Stimulated activated naive B cell treated with anti-CD40 and anti-IgM and Interleukin-4, amounts not matched to agents 10 μg/mL and 1 μg/mL and 100 μg/mL, for 72 hours (primary cell): ENCODE measurements at regions not wholly inside any gene's neighbourhood (a gene's known extent, or its start where the extent isn't known, plus 50 kb on each side); places are given as distances from the start of the nearest gene placed in this dataset.

Experiments used
- ATAC-seq, 2 donors: fragments of 150-1000 bp; cut with Tn5 transposase; replicated peaks; 2 replicates each; pipeline ENCODE4 v1.10.0; 2021; ENCODE audit warnings: moderate library complexity in 1 of 2
- DNase-seq: peaks from one replicate; pipeline ENCODE4 v3.0.0; 2021
- H3K27ac Mint-ChIP-seq: one replicate; pipeline ENCODE4 v1.8.0; 2022; ENCODE audit warnings: mild to moderate bottlenecking, mixed read lengths
- H3K27me3 Mint-ChIP-seq, 2 donors: one replicate each; pipeline ENCODE4 v1.8.0; 2022; ENCODE audit warnings: mixed read lengths in 2 of 2
- H3K36me3 Mint-ChIP-seq, 2 donors: one replicate each; pipeline ENCODE4 v1.8.0; 2022; ENCODE audit warnings: mixed read lengths in 2 of 2, mild to moderate bottlenecking in 1 of 2
- H3K4me1 Mint-ChIP-seq, 2 donors: one replicate each; pipeline ENCODE4 v1.8.0; 2022; ENCODE audit warnings: mixed read lengths in 2 of 2, mild to moderate bottlenecking in 1 of 2
- H3K4me3 Mint-ChIP-seq, 2 donors: one replicate each; pipeline ENCODE4 v1.8.0; 2022; ENCODE audit warnings: mild to moderate bottlenecking in 2 of 2, mixed read lengths in 2 of 2, moderate library complexity in 1 of 2
- H3K9me3 Mint-ChIP-seq, 2 donors: one replicate each; pipeline ENCODE4 v1.8.0; 2022; ENCODE audit warnings: mixed read lengths in 2 of 2, mild to moderate bottlenecking in 1 of 2

DNA sequence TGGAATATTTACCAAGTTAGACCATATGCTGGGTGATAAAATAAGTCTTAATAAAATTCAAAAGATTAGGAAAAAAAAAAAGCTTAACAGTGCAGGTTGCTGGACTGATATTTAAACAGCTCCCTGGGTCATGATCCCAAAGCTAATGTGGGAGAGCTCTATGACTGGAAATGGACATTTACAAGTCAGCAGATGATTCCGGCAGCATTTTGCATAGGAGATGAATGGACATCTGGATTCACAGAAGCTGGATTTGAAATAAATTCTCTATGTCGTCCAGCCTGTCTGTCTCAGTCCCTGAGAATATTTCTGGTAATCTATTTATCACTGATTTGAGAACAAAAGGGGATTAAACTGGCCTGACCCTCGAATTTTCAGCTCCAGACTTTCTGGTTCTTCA lies 52.3 kb upstream of the KLHL25 start:
- Mint-ChIP-seq H3K9me3 (peaks cover 3 to 9% of the 10 kb centered on the region in 2 donors), H3K27ac (no peak overlapping the region), H3K36me3 (no peaks in the 10 kb centered on the region)

DNA sequence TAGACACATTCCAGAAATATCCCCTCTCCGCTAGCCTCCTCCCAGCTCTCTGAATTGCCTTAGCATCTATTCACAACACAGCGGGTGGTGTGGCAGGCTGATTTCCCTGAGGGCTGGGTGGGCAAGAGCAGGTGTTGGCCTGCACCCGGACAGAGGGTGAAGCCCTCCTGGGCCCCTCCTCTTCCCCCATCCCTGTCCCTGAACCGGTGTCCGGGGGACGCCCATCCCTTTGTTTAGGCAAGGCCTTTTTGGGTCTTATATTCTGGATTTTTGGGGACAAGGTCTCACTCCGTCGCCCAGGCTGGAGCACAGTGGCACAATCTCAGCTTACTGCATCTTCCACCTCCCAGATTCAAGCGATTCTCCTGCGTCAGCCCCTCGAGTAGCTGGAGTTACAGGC lies 55.2 kb upstream of the KLHL25 start:
- no peaks in the 10 kb centered on the region for H3K36me3 Mint-ChIP-seq
- ATAC-seq (no peak), DNase-seq (no peak)
- no peak overlapping the region for H3K27ac Mint-ChIP-seq
- peaks cover 21 to 49% of the 10 kb centered on the region in 2 donors for H3K27me3 Mint-ChIP-seq
- H3K9me3 Mint-ChIP-seq, result peaks cover 3 to 9% of the 10 kb centered on the region in 2 donors
- H3K4me1 Mint-ChIP-seq, result peaks cover 5 to 6% of the 10 kb centered on the region in 2 donors
- no peak overlapping the region for H3K4me3 Mint-ChIP-seq

More for the DNA sequence above, 52.3 kb upstream of the KLHL25 start:
- DNase-seq (no peak), ATAC-seq (no peak)
- Mint-ChIP-seq H3K27me3 (peaks cover 18 to 47% of the 10 kb centered on the region in 2 donors), H3K4me3 (no peak overlapping the region), H3K4me1 (no peaks in the 10 kb centered on the region)

DNA sequence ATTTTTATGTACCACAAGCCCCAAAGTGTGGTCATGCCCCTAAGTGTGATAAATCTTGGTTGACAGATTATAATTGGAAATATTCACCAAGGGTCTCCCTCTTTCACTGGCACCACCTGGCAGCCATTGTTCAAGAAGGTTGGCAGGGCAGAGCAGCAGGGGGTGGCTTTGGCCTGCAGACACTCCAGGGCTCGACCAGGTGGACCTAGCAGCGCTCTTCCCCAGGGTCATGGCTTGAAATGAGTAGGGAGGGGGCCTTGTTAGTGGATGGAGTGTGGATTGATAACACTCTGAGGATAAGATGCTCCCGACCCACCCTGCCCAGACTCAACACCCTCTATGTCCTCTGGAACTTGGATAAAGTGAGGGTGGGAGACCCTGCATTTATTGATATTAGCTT lies 58.2 kb upstream of the KLHL25 start:
- DNase-seq, result no peak
- H3K27ac Mint-ChIP-seq, result no peak overlapping the region
- no peak overlapping the region for H3K4me3 Mint-ChIP-seq
- H3K4me1 Mint-ChIP-seq, result peaks cover 5 to 6% of the 10 kb centered on the region in 2 donors
- H3K36me3 Mint-ChIP-seq, result no peaks in the 10 kb centered on the region
- no peak for ATAC-seq
- no peaks in the 10 kb centered on the region for H3K9me3 Mint-ChIP-seq
- peaks cover 15 to 40% of the 10 kb centered on the region in 2 donors for H3K27me3 Mint-ChIP-seq

DNA sequence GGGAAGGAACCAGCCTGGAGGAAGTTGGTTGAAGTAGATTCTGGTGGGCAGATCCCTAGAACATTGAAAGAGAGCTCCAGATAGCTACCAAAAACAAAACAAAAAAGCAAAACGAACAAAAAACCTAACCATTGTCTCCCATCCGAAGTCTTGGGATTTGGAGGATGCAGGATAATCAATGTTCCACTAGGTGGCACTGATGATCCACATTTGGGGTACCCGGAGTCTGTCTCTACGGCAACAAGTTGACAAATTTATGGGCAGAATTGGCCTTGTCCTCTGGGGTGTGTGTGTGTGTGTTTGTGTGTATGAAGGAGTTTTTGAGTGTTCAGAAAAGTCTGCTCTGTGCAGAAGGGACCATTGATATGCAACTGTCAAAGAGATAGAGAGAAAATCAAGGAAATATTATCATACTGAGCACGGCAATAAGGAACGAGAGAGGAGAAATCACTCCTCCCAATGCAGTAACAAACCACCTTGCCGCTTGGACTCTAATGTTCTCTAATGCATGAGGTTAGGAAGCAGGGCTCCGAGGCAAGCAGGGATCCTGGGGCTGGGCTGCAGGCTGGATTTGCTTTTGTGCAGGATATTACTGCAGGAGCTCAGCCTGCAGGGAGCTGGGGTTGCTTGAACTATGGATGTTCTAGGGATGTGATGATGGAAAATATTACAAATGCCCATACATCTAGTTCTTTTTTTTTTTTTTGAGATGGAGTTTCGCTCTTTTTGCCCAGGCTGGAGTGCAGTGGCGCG lies 59.8 kb upstream of the KLHL25 start:
- no peaks in the 10 kb centered on the region for H3K9me3 Mint-ChIP-seq
- H3K4me1 Mint-ChIP-seq, result peaks cover 5 to 12% of the 10 kb centered on the region in 2 donors
- H3K4me3 Mint-ChIP-seq, result no peak overlapping the region
- H3K36me3 Mint-ChIP-seq, result no peaks in the 10 kb centered on the region
- no peak overlapping the region for H3K27ac Mint-ChIP-seq
- DNase-seq (peak; percentile 40), ATAC-seq (peak; percentile 69 to 73)
- H3K27me3 Mint-ChIP-seq, result peaks cover 23 to 44% of the 10 kb centered on the region in 2 donors

DNA sequence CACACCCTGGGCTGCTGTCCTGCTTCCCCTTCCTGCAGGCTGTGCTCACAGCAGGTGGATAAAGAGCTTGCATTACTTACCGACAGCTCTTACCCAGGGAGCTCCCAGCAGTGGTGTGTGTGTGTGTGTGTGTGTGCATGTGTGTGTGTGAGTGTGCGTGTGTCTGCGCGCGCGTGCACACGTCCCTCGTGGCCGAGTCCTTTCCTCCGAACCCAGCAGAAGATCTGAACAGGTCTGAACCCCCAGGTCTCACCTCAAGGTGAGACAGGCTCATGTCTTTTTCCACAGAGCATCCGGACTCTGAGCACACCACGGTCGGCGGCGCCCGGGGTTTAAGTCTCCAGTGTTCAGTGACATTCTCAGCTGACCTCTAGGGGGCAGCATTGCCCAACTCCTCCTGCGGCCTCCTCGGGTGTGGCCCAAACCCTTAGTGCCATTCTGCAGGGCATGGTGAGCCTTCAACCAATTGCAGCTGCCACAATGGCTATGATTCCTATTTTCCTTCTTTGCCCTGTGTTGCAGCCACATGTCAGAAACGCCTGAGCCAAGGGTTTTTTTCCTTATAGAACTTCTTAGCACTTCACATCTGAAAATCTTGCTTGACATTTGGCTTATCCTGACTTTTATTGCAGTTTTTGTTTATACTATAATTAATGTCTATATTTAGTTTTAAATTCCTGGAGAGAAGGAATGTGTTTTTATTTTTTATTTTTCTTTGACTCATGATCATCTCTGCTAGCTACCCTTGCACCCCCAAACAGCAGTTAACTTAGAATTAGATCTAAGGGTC lies 64.1 kb upstream of the KLHL25 start:
- peak; percentile 93 to 97 for ATAC-seq
- H3K27me3 Mint-ChIP-seq, result peaks cover 19 to 23% of the 10 kb centered on the region in 2 donors

DNA sequence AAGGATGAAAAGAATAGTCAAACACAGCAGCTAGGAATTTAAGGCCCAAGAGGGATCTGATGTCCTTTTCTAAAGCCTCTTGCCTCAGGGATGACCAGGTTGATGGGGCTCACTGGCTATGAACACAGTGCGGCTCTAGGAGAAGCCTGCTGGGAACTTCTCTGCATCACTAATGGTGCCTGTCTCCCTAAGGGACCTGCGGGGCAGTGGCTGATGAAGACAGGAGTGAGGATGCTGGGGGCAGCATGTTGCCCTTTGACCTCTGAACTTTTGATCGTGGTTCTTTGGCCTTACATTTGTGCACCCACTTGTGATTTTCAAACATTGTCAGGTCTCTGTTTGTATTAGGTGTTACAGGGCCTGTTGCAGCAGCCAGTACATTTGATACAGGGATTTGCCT lies 64.9 kb upstream of the KLHL25 start:
- Mint-ChIP-seq H3K9me3 (no peaks in the 10 kb centered on the region), H3K4me1 (peaks cover 0 to 7% of the 10 kb centered on the region in 2 donors), H3K27ac (no peak overlapping the region), H3K36me3 (no peaks in the 10 kb centered on the region), H3K27me3 (peaks cover 14 to 17% of the 10 kb centered on the region in 2 donors), H3K4me3 (no peak overlapping the region)
- no peak for DNase-seq
- ATAC-seq, result no peak

More for the DNA sequence above, 64.1 kb upstream of the KLHL25 start:
- Mint-ChIP-seq H3K9me3 (no peaks in the 10 kb centered on the region), H3K27ac (no peak overlapping the region), H3K4me3 (peak overlapping the region in 1 of 2 donors; percentile 65), H3K36me3 (no peaks in the 10 kb centered on the region), H3K4me1 (peaks cover 5 to 12% of the 10 kb centered on the region in 2 donors)
- peak; percentile 53 for DNase-seq

DNA sequence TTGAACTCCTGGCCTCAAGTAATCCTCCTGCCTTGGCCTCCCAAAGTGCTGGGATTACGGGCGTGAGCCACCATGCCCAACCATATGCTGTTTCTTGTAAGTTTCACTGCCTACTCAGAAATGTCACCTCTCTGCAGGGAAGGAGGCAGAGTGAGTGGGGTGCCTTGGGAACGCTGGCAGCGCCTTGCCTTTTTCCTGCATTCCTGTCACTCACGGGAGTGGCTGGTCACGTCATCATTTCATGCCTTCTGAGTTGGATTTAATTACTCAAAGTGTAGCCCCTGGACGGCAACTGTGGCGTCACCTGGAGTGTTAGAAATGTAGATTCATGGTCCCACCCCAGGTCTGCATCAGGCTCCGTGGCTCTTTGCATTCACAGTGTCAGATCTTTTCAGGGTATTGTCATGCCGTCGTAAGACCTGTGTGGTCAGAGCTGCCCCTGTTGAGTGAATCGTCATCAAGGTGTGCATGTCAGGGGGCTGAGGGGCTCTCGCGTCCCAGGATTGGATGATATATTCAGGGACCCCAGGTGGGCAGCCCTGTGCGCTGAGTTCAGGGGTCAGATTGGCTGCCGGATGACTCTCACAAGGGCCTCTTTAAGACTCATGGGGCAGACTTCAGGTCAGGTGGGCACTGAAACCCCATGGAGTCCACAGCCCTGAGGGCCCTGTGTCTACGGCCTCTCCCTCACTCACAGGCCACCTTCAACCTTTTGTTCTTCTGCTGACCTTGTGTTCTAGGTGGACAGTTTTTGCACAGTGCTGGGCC lies 65.9 kb upstream of the KLHL25 start:
- H3K4me3 Mint-ChIP-seq, result no peak overlapping the region
- H3K36me3 Mint-ChIP-seq, result no peaks in the 10 kb centered on the region
- H3K9me3 Mint-ChIP-seq, result no peaks in the 10 kb centered on the region
- no peak for ATAC-seq
- H3K4me1 Mint-ChIP-seq, result peaks cover 1 to 7% of the 10 kb centered on the region in 2 donors
- peaks cover 12 to 16% of the 10 kb centered on the region in 2 donors for H3K27me3 Mint-ChIP-seq
- H3K27ac Mint-ChIP-seq, result no peak overlapping the region
- DNase-seq, result no peak

DNA sequence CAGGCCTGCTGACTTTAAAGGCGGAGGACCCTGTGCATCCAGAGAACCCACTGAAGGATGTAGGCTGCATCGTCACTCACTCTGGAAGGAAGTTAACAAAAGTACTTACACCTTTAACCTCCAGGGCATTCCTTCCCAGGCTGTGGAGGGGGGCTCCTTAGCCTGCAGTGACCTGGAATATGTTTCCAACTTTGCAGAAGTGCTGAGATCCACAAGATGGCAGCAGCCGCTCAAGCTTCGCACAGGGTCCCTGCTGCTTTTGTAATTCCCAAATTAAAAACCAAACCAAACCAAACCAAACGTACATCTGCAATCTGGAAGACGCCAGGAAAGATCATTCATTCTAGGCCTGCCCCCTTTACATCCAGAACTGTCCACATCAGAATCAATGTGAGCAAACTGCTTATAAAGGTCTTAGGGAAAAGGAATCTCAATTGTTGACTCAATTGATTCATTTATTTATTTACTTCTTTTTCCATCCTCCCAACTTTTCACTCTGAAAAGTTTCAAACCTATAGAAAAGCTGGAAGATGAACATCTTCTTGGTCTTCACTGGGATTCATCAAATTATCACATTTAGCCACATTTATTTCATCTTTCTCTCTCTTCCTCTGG lies 70.5 kb upstream of the KLHL25 start:
- no peaks in the 10 kb centered on the region for H3K36me3 Mint-ChIP-seq
- DNase-seq (no peak), ATAC-seq (peak in 1 of 2 donors; percentile 48)
- H3K27me3 Mint-ChIP-seq, result no peaks in the 10 kb centered on the region
- no peak overlapping the region for H3K27ac Mint-ChIP-seq
- H3K9me3 Mint-ChIP-seq, result no peaks in the 10 kb centered on the region
- peaks cover 0 to 1% of the 10 kb centered on the region in 2 donors for H3K4me1 Mint-ChIP-seq
- H3K4me3 Mint-ChIP-seq, result no peak overlapping the region

DNA sequence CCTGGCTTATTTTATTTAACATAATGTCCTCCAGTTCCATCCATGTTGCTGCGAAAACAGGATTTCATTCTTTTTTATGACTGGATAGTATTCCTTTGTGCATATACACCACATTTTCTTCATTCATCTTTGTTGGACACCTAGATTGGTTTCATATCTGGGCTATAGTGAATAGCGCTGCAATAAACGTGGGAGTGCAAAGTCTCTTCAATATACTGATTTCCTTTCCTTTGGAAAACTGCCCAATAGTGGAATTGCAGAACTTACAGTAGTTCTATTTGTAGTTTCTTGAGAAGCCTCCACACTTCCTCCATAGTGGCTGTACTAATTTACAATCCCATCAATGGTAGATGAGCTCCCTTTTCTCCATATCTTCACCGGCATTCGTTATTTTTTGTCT lies 72.5 kb upstream of the KLHL25 start:
- no peaks in the 10 kb centered on the region for H3K27me3 Mint-ChIP-seq
- H3K4me1 Mint-ChIP-seq, result peaks cover 0 to 1% of the 10 kb centered on the region in 2 donors
- no peak for ATAC-seq

DNA sequence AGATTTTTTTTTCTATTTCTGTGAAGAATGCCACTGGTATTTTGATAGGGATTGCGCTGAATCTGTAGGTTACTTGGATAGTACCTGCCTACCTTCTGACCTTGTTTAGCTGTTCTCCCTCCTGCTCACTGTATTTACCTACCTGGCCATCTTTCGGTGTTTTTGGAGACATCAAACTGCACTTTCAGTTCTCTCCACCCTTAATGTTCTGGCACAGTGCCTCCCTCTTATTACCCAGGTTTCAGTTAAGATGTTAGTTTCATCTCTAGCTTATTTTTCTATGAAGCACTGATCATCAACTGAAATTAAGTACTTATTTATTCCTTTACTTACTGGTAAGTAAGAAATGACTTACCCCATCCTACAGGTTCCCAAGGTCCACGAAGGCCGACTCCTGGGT lies 74.4 kb upstream of the KLHL25 start:
- no peak overlapping the region for H3K4me3 Mint-ChIP-seq
- H3K36me3 Mint-ChIP-seq, result no peaks in the 10 kb centered on the region
- ATAC-seq, result no peak
- H3K4me1 Mint-ChIP-seq, result peaks cover 0 to 1% of the 10 kb centered on the region in 2 donors
- DNase-seq, result no peak
- H3K27ac Mint-ChIP-seq, result no peak overlapping the region
- peaks cover 0 to 6% of the 10 kb centered on the region in 2 donors for H3K27me3 Mint-ChIP-seq
- no peaks in the 10 kb centered on the region for H3K9me3 Mint-ChIP-seq

More for the DNA sequence above, 72.5 kb upstream of the KLHL25 start:
- no peak for DNase-seq
- H3K36me3 Mint-ChIP-seq, result no peaks in the 10 kb centered on the region
- no peak overlapping the region for H3K4me3 Mint-ChIP-seq
- no peaks in the 10 kb centered on the region for H3K9me3 Mint-ChIP-seq
- H3K27ac Mint-ChIP-seq, result no peak overlapping the region

DNA sequence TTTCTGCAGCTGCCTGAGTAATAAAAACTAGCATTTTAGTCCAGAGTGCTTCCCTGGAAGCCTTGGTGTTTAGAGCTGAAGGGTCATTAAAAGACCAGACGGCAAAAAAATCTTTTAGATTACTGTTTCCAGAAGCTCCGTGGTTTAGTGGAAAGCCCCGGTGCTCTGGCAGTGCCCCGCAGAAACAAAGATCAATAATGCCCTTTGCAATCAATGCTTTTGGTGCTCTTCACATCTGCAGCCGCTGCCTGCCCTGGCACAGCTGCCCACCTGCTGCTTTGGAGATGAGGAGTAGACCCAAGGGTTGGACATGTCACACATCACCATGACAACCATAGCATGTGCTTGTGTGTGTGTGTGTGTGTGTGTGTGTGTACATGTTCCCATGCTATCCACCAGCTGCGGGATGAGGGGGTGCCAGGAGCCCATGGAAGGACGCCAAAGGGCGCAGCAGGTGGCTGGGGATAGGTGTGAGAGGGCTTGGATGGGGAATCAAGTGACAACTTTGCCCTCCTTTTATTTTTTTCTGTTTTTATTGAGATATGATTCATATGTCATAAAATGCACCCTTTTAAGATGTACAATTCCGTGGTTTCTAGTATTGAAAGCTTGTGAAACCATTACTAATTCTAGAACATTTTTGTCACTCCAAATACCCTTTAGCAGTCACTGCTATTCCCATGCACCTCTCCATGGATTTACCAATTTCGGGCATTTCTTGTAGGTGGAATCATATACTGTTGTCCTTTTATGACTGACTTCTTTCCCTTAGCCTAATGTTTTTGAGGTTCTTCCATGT lies 75.7 kb upstream of the KLHL25 start:
- Mint-ChIP-seq H3K9me3 (no peaks in the 10 kb centered on the region), H3K4me3 (no peak overlapping the region), H3K27ac (no peak overlapping the region), H3K4me1 (no peaks in the 10 kb centered on the region), H3K27me3 (peaks cover 7 to 12% of the 10 kb centered on the region in 2 donors), H3K36me3 (no peaks in the 10 kb centered on the region)
- ATAC-seq (no peak), DNase-seq (no peak)

DNA sequence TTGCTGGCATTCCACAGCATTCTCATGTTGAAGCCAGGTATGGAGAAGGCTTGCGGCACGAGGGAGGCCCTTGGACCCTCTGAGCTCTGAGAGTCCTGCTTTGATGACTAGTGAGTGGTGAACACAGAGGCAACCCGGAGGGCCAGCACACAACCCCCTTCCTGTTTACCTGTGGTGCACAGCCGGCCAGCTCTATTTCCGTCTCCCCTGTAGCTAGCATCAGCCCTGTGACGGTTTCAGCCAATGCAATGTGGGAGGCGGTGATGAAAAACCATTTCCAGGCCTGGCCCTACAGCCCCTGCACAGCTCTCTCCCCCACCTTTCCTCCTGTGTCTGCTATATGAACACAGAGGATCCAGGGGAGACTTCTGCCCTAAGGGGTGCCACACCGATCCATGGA lies 76.8 kb upstream of the KLHL25 start:
- DNase-seq (no peak), ATAC-seq (no peak)
- no peak overlapping the region for H3K4me3 Mint-ChIP-seq
- no peaks in the 10 kb centered on the region for H3K36me3 Mint-ChIP-seq
- no peaks in the 10 kb centered on the region for H3K4me1 Mint-ChIP-seq
- H3K27ac Mint-ChIP-seq, result no peak overlapping the region
- peaks cover 17 to 19% of the 10 kb centered on the region in 2 donors for H3K27me3 Mint-ChIP-seq
- H3K9me3 Mint-ChIP-seq, result no peaks in the 10 kb centered on the region

DNA sequence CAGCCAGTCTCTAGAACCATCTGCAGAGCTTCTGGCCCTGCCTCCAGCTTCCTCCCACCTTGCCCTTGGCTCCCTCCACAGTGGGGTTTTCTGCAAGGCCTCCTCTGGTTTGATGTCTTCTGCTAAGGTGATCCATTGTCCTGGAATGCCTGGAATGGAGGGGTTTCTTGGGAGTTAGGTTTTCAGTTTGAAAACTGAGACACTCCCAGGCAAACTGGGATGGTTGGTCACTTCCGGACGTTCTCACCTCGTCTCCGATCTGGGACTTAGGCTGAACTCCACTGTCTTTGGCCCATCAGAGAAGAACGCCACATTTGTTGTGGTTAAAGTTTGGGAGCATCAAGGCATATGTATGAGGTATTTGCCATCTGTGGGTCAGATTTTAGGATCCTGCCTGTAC lies 77.4 kb upstream of the KLHL25 start:
- DNase-seq, result no peak
- H3K9me3 Mint-ChIP-seq, result no peaks in the 10 kb centered on the region
- no peak overlapping the region for H3K4me3 Mint-ChIP-seq
- H3K36me3 Mint-ChIP-seq, result no peaks in the 10 kb centered on the region
- peaks cover 17 to 19% of the 10 kb centered on the region in 2 donors for H3K27me3 Mint-ChIP-seq
- no peaks in the 10 kb centered on the region for H3K4me1 Mint-ChIP-seq
- H3K27ac Mint-ChIP-seq, result no peak overlapping the region
- no peak for ATAC-seq
